Astrocyte (in vitro differentiated cells and primary cell): ENCODE measurements at regions not wholly inside any gene's neighbourhood (a gene's known extent, or its start where the extent isn't known, plus 50 kb on each side); places are given as distances from the start of the nearest gene placed in this dataset.

Source experiments
- CTCF ChIP-seq: IDR thresholded peaks from 2 replicates; pipeline ENCODE4 v1.5.1; 2011; ENCODE audit warnings: low read depth, mild to moderate bottlenecking, inconsistent platforms, low read length, moderate library complexity; ENCODE audit not compliant: insufficient read depth
- EZH2 ChIP-seq: IDR thresholded peaks from 2 replicates; pipeline ENCODE4 v1.6.1; 2012; ENCODE audit warnings: mild to moderate bottlenecking, low read length, inconsistent platforms; ENCODE audit not compliant: insufficient read depth

GRCh38 chr2:139366681-139367080 is 586.5 kb upstream of the NXPH2 start:
- TF ChIP-seq CTCF (no peak), EZH2 (no peak)
